HG03521 (cell line): ENCODE measurements at regions not wholly inside any gene's neighbourhood (a gene's known extent, or its start where the extent isn't known, plus 50 kb on each side); places are given as distances from the start of the nearest gene placed in this dataset.
"Not testable (repeated sequence)": the region's sequence is repeated elsewhere in the genome, so short reads cannot be mapped to it uniquely, and the experiment has no call there.

Experiments
- ATAC-seq: cut with Tn5 transposase; IDR thresholded peaks from one replicate; pipeline ENCODE4 v1.9.1; 2021; ENCODE audit warnings: mild to moderate bottlenecking, moderate library complexity; ENCODE audit not compliant: unreplicated experiment

DNA sequence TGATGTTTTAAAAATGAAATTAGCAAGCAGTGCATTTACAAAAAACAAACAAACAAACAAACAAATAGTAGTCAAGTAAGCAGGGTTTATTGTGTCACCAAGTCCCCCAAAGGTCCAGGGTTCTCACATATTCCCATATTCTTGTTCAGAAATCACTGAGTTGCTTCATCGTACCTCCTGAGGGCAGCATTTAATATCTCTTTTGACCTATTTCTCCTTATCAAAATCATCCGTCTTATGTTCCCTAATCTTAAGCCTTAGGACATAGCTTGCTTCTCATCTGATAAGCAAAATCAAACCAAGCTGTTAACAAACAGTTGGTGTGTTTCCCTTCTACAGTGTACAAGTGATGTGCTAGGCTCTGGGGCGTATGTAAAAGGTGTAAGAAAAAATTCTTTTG lies 109.5 kb upstream of the MAN2A1 start:
- ATAC-seq = no peak

DNA sequence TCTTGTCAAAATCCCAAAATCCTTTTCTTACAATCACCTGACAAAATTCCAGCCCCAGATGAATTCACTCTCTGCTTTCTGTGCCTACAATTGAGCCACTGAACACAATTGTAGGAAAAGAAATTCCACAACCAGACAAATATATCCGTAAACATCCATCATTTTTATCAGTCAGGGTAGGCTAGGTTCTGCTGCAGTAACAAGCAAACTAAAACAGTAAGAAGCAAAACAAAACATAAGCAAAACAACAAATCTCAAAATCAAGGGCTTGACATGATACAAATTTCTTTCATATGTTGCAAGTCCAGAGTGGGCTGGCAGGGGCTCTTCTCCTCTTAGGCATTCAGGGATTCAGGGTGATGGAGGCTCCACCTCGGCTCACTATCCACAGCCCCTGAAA lies 114.2 kb upstream of the MAN2A1 start:
- no peak for ATAC-seq

DNA sequence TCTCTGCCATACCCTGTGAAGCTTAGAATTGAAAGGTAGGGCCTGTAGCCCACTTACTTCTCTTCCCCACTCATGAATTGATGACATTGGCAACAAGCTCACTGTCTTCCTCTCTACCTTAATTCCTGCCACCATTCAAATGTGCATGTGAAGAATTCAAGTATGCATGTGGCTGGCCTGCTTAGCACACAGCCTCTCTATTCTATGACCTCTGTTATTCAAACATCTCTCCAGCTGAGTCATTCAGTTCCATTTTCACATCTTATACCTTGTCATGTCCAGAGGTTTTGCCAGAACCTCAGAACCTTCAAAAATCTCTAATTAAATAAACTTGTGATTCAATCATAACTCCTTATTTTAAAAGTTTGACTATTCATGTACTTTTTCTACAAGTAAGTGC lies 114.7 kb upstream of the MAN2A1 start:
- ATAC-seq = no peak

DNA sequence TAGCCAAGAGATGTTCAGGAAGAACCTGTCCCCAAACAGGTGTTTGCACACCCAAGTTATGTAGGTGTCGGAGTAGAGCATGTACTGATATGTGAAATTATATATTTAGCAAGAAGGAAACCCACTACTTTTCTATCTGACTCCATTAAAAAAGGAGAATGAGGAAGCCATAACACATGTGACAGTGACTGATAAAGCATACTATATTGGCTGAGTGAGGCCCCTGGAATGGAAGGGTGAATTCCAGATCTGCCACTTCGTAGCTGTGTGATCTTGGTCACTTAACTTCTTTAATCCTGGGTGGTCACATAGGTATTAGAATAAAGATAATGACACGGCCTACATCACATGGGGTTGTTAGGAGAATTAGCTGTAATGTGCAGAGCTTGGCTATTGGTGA lies 116.0 kb upstream of the MAN2A1 start:
- no peak for ATAC-seq

DNA sequence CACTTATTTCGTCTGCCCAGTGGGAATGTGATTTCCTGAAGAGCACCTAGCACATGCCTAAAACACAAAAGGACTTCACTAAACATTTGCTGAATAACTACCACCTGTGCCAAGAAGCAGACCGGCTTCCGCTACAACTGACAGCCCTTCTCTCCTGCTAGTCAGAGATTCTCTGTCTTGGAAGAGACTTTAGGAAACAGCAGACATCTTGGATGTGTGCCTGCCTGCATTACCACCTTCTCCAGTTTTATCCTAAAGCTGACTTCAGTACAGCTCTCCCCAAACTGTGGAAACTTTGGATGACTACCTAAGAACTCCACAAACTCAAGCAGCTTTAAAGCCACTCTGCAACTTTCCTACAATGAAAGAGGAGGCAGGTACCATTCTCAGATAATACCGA lies 116.5 kb upstream of the MAN2A1 start:
- ATAC-seq = no peak

DNA sequence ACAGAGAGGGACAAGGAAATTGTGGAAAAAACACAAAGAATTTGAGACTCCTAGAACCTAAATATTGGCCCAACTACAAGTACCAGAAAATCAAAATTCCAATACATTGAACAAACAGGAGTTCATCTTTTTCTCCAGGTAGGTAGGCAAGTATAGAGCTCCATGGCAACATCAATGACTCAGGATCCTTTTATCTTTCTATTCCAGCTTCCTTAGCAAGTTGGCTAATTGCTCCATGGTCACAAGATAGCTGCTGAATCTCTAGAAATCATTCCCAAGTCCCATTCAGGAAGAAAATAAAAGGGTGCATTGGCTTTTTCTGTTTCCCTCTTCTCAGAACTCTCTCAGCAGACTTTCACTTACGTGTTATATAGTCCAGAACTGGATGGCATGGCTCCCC lies 117.9 kb upstream of the MAN2A1 start:
- ATAC-seq = no peak

DNA sequence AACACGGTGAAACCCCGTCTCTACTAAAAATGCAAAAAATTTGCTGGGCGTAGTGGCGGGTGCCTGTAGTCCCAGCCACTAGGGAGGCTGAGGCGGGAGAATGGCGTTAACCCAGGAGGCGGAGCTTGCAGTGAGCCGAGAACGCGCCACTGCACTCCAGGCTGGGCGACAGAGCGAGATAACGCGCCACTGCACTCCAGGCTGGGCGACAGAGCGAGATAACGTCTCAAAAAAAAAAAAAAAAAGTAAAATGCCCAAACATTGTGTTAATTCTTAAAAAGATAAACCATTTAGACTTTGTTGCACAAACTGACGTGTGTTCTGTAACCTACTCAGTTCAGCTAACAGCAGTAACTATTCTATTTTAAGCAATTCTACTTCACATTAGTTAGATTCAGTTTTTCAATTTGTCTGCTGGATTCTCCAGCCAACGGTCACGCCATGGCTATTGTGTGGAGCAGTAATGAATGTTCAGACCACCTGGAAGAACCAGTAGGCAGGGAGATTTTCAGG lies 119.3 kb upstream of the MAN2A1 start:
- no peak for ATAC-seq

DNA sequence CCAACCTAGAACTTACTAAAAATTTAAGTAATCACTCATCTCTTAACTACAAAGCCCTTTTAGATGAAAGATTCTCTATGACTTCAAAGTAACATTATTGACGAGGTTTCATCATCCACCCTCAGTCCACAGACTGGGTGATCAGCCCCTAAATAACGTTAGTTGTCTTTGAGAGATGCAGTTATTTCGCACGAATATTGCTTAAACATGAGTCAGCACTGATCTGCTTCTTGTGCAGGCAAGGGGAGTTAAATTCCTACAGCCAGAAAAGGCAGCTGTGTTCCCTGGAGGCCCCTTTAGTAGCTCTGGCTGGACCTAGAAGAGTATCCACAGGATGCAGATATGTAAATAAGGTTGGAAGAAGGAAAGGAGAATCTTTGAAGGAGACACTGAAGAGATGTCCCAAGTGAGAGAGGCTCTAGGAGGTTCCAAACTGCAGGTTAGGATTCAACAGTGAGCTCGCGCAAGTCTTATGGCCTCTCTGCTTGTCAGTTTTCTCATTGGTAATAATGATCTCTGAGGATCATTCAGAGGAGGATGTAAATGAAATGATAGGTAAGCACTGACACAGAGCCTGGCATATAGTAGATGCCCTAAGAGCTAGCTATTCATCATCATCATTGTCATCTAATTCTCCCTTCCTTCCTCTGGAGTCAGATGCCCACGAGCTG lies 122.2 kb upstream of the MAN2A1 start:
- no peak for ATAC-seq

DNA sequence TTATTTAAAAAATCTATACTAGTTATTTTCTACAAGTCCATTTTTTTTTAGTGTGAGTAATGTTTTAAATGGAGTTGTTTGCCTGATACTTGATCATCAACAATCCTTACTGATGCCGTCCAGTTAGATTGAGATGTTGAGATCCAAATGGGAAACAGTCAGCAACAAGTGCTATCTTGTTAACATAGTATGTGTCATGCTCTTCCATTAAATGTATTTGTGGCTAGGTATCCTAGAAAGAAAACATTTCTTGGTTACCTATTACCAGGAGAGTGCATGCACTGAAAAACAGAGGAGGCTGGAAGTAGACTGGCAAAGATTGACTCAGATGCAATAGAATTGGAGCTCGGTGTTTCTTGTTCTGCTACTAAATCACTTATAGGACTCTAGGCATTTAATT lies 123.4 kb upstream of the MAN2A1 start:
- ATAC-seq = no peak

DNA sequence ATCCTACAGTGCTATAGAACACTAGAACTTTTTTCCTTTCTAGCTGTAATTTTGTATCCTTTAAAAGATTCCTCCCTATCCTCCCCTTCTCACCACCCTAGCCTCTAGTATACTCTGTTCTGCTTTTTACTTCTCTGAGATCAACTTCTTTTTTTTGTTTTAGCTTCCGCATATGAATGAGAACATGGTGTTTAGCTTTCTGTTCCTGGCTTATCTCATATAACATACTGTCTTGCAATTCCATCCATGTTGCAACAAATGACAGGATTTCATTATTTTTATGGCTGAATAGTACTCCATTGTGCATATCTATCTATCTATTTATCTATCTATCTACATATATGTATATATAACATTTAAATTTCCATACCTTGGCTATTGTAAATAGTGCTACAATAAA lies 126.0 kb upstream of the MAN2A1 start:
- no peak for ATAC-seq

DNA sequence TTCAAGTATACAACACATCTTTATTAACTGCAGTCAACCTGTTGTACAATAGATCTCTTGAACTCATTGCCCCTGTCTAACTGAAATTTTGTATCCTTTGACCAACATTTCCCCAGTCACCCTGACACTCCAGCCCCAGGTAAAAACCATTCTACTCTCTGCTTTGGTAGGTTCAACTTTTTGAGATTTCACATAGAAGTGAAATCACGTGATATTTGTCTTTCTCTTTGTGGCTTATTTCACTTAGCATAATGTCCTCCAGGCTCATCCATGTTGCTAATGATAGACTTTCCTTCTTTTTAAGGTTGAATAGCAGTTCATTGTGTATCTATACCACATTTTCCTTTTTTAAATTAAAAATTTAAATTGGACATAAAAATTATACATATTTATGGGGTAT lies 126.5 kb upstream of the MAN2A1 start:
- no peak for ATAC-seq

DNA sequence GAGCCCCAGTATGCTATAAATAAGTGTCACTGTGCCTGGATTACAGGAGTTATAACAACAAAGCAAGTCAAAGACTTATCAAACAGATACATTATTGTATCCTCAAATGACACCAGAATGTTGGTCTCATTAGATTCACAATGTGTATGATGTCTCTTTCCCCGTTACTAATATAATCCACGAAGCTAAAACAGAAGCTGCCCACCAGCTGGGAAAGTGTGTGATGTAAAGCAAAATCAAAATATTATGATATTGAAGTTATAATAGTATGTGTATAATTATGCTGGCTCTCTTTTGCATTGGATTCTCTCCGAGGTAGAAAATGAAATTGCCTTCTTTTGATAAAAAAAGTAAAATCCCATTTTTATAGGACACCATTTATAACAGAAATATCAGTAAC lies 127.3 kb upstream of the MAN2A1 start:
- ATAC-seq = no peak

DNA sequence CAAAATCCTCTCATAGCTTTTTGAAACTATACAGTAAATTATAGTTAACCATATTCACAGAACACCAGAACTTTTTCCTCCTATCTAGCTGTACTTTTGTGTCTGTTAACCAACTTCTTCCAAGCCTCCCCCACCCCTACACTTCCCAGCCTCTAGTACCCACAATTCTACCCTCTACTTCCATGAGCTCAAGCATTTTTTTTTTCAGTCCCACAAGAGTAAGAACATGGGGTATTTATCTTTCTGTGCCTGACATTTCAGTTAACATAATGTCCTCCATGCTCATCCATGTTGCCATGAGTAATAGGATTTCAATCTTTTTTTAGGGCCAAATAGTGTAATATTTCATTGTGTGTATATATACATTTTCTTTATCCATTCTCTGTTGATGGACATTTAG lies 128.3 kb upstream of the MAN2A1 start:
- no peak for ATAC-seq

DNA sequence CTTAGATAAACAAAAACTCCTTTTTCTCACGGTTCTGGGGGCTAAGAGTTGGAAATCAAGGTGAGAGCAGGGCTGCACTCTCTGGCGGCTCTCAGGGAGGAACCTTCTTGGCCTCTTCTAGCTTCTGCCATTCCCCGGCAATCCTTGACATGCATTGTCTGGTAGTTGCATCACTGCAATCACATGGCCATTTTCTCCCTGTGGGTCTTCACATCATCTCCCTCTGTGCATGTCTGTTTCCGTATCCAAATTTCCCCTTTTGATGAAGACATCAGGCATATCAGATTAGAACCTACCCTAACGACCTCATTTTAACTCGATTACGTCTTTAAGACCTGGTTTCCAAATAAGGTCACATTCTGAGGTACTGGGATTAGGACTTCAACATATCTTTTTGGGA lies 129.2 kb upstream of the MAN2A1 start:
- no peak for ATAC-seq

DNA sequence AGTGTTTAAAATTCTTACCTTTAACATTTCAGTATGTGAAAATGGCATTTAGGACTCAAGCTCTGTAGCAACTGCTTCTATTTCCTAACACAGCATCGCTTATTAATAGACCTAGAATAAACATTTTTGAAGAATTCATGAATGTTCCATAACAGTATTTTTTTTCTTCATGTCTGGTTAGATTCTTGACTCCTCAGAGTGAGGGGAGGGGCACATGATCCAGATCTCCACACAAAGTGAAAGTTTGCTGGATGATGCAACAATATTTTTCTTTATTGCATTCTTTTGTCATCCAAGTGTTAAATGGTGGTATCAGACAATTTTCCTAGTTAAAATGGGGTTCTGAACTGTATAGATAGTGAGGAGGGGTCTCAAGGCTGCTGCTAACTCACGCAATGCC lies 130.8 kb upstream of the MAN2A1 start:
- no peak for ATAC-seq

DNA sequence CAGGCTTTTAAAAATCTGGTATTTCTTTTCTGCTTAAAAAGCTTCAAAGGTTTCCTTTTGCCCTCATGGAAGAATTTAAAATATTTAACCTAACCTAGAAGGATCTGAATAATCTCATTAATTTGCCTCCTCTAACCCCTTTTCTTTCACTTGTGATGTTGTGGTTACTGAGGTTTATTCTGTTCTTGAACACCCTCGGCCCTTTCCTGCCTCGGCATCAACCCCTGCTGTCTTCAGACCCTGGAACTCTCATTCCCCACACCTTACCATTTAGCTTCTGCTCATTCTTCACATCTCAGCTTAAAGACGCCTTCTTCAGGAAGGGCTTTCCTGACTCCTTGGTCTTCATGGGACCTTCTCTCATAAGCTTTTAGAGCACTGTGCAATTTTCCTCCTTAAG lies 131.4 kb upstream of the MAN2A1 start:
- no peak for ATAC-seq

DNA sequence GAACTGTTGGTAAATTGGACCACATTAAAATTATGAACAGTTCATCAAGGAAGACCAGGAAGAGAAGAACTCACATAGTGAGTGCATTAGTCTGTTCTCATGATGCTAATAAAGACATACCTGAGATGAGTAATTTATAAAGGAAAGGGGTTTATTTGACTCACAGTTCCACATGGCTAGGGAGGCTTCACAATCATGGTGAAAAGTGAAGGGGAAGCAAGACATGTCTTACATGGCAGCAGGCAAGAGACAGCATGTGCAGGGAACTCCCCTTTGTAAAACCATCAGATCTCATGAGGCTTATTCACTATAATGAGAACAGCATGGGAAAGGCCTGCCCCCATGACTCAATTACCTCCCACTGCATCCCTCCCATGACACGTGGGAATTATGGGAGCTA lies 135.9 kb upstream of the MAN2A1 start:
- no peak for ATAC-seq

DNA sequence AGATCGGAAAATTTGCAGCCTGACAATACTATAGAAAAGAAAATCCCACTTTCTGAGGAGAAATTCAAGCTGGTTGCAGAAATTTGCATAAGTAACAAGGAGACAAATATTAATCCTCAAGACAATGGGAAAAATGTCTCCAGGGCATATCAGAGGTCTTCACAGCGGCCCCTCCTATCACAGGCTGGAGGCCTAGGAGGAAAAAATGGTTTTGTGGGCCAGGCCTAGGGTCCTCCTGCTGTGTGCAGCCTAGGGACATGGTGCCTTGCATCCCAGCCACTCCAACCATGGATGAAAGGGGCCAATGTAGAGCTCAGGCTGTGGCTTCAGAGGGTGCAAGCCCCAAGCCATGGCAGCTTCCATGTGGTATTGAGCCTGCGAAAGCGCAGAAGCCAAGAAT lies 138.5 kb upstream of the MAN2A1 start:
- ATAC-seq = not testable (repeated sequence)

DNA sequence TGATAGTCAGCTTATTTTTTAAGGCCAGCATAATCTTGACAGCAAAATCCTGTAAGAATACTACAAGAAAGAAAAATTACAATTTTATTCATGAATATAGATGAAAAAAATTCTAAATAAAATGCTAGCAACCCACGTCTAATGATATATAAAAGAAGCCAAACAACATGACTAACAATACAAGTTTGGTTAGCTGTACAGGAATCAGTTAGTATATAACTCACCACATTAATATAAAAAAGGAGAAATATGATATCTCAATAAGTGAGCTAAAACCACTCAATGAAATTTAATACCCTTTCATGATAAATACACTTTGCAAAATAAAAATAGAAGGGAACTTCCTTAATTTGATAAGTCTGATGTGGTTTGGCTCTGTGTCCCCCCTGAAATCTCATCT lies 139.7 kb upstream of the MAN2A1 start:
- no peak for ATAC-seq

DNA sequence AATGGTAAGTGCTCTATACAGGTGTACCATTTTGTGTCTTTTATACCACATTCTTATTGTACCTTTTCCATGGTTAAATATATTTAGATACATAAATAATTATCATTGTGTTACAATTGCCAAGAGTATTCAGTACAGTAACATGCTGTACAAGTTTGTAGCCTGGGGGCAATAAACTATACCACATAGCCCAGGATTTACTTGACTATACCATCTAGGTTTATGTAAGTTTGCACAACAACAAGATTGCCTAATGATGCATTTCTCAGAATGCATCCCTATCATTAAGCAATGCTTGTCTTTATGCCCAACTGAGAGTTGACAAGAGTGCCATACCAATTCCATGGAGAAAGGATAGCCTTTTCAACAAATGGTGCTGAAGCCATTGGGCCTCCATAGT lies 136.7 kb upstream of the PJA2 start:
- ATAC-seq = no peak

DNA sequence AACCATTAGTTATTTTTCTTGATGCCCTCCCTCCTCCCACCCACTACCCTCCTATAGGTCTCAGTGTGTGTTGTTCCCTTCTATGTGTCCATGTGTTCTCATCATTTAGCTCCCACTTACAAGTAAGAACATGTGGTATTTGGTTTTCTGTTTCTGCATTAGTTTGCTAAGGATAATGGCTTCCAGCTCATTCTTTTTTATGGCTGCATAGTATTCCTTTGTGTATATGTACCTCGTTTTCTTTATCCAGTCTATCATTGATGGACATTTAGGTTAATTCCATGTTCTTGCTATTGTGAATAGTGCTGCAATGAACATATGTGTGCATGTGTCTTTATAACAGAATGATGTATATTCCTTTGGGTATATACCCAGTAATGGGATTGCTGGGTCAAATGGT lies 135.1 kb upstream of the PJA2 start:
- not testable (repeated sequence) for ATAC-seq

DNA sequence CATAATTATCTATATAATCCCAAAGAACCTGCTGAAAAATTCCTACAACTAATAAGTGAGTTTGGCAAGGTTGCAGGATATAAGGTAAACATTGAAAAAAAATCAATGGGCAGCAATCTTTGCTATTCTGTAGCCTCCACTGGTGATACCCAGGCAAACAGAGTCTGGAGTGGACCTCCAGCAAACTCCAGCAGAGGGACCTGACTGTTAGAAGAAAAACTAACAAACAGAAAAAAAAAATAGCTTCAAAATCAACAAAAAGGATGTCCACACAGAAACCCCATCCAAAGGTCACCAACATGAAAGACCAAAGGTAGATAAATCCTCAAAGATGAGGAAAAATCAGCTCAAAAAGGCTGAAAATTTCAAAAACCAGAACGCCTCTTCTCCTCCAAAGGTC lies 128.9 kb upstream of the PJA2 start:
- ATAC-seq = not testable (repeated sequence)

DNA sequence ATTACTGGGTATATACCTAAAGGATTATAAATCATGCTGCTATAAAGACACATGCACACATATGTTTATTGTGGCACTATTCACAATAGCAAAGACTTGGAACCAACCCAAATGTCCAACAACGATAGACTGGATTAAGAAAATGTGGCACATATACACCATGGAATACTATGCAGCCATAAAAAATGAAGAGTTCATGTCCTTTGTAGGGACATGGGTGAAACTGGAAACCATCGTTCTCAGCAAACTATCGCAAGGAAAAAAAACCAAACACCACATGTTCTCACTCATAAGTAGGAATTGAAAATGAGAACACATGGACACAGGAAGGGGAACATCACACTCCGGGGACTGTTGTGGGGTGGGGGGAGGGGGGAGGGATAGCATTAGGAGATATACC lies 125.3 kb upstream of the PJA2 start:
- not testable (repeated sequence) for ATAC-seq
